GM12878 (cell line): ENCODE measurements at regions not wholly inside any gene's neighbourhood (a gene's known extent, or its start where the extent isn't known, plus 50 kb on each side); places are given as distances from the start of the nearest gene placed in this dataset.

Experiments used
- ATAC-seq: fragments of 200-7000 bp; cut with Tn5 transposase; 3 replicates; pipeline ENCODE4 v1.9.1; 2020; ENCODE audit warnings: mild to moderate bottlenecking, moderate library complexity
- BruUV-seq: library from RNA; stranded (reverse); fragments of 400-500 nt; replicated peaks from 2 replicates; lab custom pipeline; 2021; lab: Mats Ljungman, UMichigan
- CTCF ChIA-PET: fragments of 300-600 bp; sonication (Branson Sonifier 250); formaldehyde crosslinking; extraction: SDS; loops from one replicate; lab custom pipeline; 2021; ENCODE audit warnings: inconsistent platforms; lab: Yijun Ruan, JAX
- POLR2A ChIA-PET: fragments of 350-600 bp; formaldehyde crosslinking; extraction: SDS; loops from one replicate; lab custom pipeline; 2021; ENCODE audit warnings: inconsistent platforms; lab: Charles Lee
- RAD21 ChIA-PET: fragments of 300-600 bp; sonication (Branson Sonifier 250); formaldehyde crosslinking; loops from one replicate; lab custom pipeline; 2023; ENCODE audit warnings: antibody characterized with exemption; ENCODE audit not compliant: unreplicated experiment; lab: Charles Lee
- SMC1A ChIA-PET: fragments of 300-600 bp; sonication (Branson Sonifier 250); formaldehyde crosslinking; loops from one replicate; lab custom pipeline; 2023; ENCODE audit not compliant: unreplicated experiment, uncharacterized antibody; lab: Charles Lee
- DNase-seq: peaks from one replicate; pipeline ENCODE4 v3.0.0-alpha.2; 2011; ENCODE audit warnings: low read depth, low spot score
- FAIRE-seq: peaks from 3 replicates; lab custom pipeline; 2011; peaks lifted over from hg19 to GRCh38; lab: Jason Lieb, UNC
- H2AFZ ChIP-seq: 2 replicates; pipeline ENCODE4 v1.6.0; 2011; ENCODE audit warnings: low read depth, low read length, control low read depth; ENCODE audit not compliant: control insufficient read depth
- H3K27ac ChIP-seq: 2 replicates; pipeline ENCODE4 v1.5.1; 2011; ENCODE audit warnings: control low read depth; ENCODE audit not compliant: control insufficient read depth, insufficient read depth
- H3K27me3 ChIP-seq, 2 experiments: replicated peaks in 1 of 2; 2 replicates each; pipeline versions ENCODE4 v1.6.0 to v1.6.1; 2011; ENCODE audit warnings: low read length in 1 of 2; ENCODE audit not compliant: control insufficient read depth in 2 of 2, insufficient read depth in 2 of 2
- H3K36me3 ChIP-seq, 2 experiments: 2 replicates each; pipeline ENCODE4 v1.5.1; 2011; ENCODE audit warnings: low read length in 1 of 2; ENCODE audit not compliant: control insufficient read depth in 2 of 2, insufficient read depth in 2 of 2
- H3K4me1 ChIP-seq: 2 replicates; pipeline ENCODE4 v1.6.1; 2011; ENCODE audit warnings: mild to moderate bottlenecking, low read length, moderate library complexity, mixed read lengths; ENCODE audit not compliant: control insufficient read depth, insufficient read depth
- H3K4me2 ChIP-seq: 2 replicates; pipeline ENCODE4 v1.6.0; 2011; ENCODE audit warnings: control low read depth; ENCODE audit not compliant: control insufficient read depth, insufficient read depth
- H3K4me3 ChIP-seq: fragments of 200-600 bp; sonication (generic); 2 replicates; pipeline ENCODE4 v1.5.1; 2016
- H3K79me2 ChIP-seq: 2 replicates; pipeline ENCODE4 v1.6.0; 2011; ENCODE audit warnings: low read length; ENCODE audit not compliant: control insufficient read depth, insufficient read depth
- H3K9ac ChIP-seq: 2 replicates; pipeline ENCODE4 v1.8.0; 2011; ENCODE audit warnings: low read length, control low read depth, mixed read lengths; ENCODE audit not compliant: control insufficient read depth, insufficient read depth
- H3K9me3 ChIP-seq: replicated peaks from 3 replicates; pipeline ENCODE4 v1.5.1; 2011; ENCODE audit warnings: mild to moderate bottlenecking, low read length; ENCODE audit not compliant: control insufficient read depth, insufficient read depth
- H4K20me1 ChIP-seq: 2 replicates; pipeline ENCODE4 v1.6.0; 2011; ENCODE audit not compliant: control insufficient read depth, insufficient read depth
- BHLHE40 ChIP-seq, 2 experiments: fragments of 450-650 bp in 1 of 2; IDR thresholded peaks; 2 replicates each; pipeline ENCODE4 v1.6.1; 2011 to 2017; ENCODE audit warnings: low read depth in 2 of 2, borderline replicate concordance in 1 of 2, improper control_type of control experiment in 1 of 2, low read length in 1 of 2, mild to moderate bottlenecking in 1 of 2
- CBX5 ChIP-seq: sonication (generic); IDR thresholded peaks from 2 replicates; pipeline ENCODE4 v1.6.1; 2016; ENCODE audit warnings: low read depth, moderate library complexity, mild to moderate bottlenecking, inconsistent platforms
- CREM ChIP-seq: IDR thresholded peaks from 2 replicates; pipeline ENCODE4 v1.6.1; 2014; ENCODE audit warnings: antibody characterized with exemption, low read depth
- EP300 ChIP-seq, 2 experiments: fragments of 150-350 bp in 1 of 2; IDR thresholded peaks; 2 replicates each; pipeline ENCODE4 v1.6.1; 2011 to 2012; ENCODE audit warnings: low read depth in 2 of 2, low read length in 2 of 2, borderline replicate concordance in 1 of 2, improper control_type of control experiment in 1 of 2, inconsistent platforms in 1 of 2; ENCODE audit not compliant: control insufficient read depth in 1 of 2
- EZH2 ChIP-seq: IDR thresholded peaks from 2 replicates; pipeline ENCODE4 v1.6.1; 2012; ENCODE audit warnings: low read depth, mild to moderate bottlenecking, control low read depth, inconsistent platforms, low read length, borderline replicate concordance; ENCODE audit not compliant: control insufficient read depth
- FOS ChIP-seq: IDR thresholded peaks from 3 replicates; pipeline ENCODE4 v1.6.1; 2011; ENCODE audit warnings: borderline replicate concordance; ENCODE audit not compliant: insufficient read length; ENCODE audit errors: extremely low read depth
- IKZF1 ChIP-seq: fragments of 450-650 bp; conservative IDR thresholded peaks from 2 replicates; pipeline ENCODE4 v1.6.1; 2017; ENCODE audit warnings: antibody characterized with exemption, mild to moderate bottlenecking
- IRF4 ChIP-seq: IDR thresholded peaks from 2 replicates; pipeline ENCODE4 v1.6.1; 2011; ENCODE audit warnings: low read depth, low read length
- POLR2AphosphoS5 ChIP-seq: IDR thresholded peaks from 2 replicates; pipeline ENCODE4 v1.6.1; 2011; ENCODE audit warnings: mild to moderate bottlenecking, low read length, inconsistent platforms
- RCOR1 ChIP-seq: conservative IDR thresholded peaks from 2 replicates; pipeline ENCODE4 v1.6.1; 2012; ENCODE audit warnings: low read depth, low read length, improper control_type of control experiment
- TARDBP ChIP-seq: IDR thresholded peaks from 2 replicates; pipeline ENCODE4 v1.6.1; 2016; ENCODE audit warnings: borderline replicate concordance
- TCF7 ChIP-seq: IDR thresholded peaks from 2 replicates; pipeline ENCODE4 v1.6.1; 2014; ENCODE audit warnings: antibody characterized with exemption, borderline replicate concordance
- ZNF384 ChIP-seq: IDR thresholded peaks from 2 replicates; pipeline ENCODE4 v1.6.1; 2012; ENCODE audit warnings: low read depth, mild to moderate bottlenecking, low read length, improper control_type of control experiment, borderline replicate concordance
- ZSCAN29 ChIP-seq: fragments of 450-650 bp; IDR thresholded peaks from 2 replicates; pipeline ENCODE4 v1.6.1; 2017; ENCODE audit warnings: mild to moderate bottlenecking, moderate library complexity
- WGBS: methylation state at CpG from one replicate; pipeline ENCODE4 v1.1.6; 2016; ENCODE audit warnings: low lambda C conversion rate; ENCODE audit not compliant: insufficient replicate concordance, insufficient coverage; ENCODE audit errors: missing lambda C conversion rate; 5-methylcytosine and 5-hydroxymethylcytosine counted together
- in situ Hi-C: fragments of 300-500 bp; cut with MboI; formaldehyde crosslinking; loops from 9 replicates; pipeline ENCODE4 v1.14.3; 2018; ENCODE audit warnings: mixed read lengths
- intact Hi-C: fragments of 100-400 bp; cut with micrococcal nuclease; formaldehyde crosslinking; loops from one replicate; pipeline ENCODE4 v1.14.2; 2022; ENCODE audit not compliant: unreplicated experiment
- TF ChIP-seq, protein P1 (sequence below): IDR thresholded peaks from 2 replicates; pipeline ENCODE4 v1.6.1; 2011; ENCODE audit warnings: mild to moderate bottlenecking, low read depth, low read length, moderate library complexity; ENCODE audit not compliant: insufficient replicate concordance
- TF ChIP-seq, protein P2 (sequence below): fragments of 450-650 bp; IDR thresholded peaks from 2 replicates; pipeline ENCODE4 v1.6.1; 2014; ENCODE audit warnings: mild to moderate bottlenecking

DNA sequence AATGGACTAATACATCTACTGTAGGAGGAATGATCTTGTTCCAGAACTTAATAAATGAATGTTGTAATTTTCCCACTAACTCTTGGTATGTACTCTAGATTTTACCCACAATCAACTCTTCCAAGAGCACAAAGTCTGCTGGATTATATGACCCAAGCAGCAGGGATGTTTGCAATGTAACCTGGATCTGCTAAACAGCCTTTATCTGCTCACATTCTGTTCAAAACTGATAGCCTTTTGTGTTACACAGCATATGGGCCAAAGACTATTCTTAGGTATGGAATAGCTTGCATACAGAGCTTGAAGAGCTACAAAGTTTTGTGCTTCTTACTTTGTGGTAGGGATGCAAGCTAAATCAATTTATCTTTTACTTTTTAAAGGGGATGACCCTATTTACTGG, 213.7 kb upstream of the DCN start:
- FAIRE-seq, result no peak
- intact Hi-C loops, result no loop called here
- BruUV-seq, result no TSS peak

GRCh38 chr12:91395628-91396135, 213.1 kb upstream of the DCN start:
- ChIA-PET POLR2A (interaction anchor here (0.6 kb wide), 1 partner anchor 304 kb away, joined by 6 read pairs; no protein-coding TSS in a partner anchor), RAD21 (no interaction called here), SMC1A (interaction anchor here (1.1 to 1.7 kb wide), 2 partner anchors 8 to 12 kb away, joined by 4 to 5 read pairs; no protein-coding TSS in a partner anchor), CTCF (interaction anchor here (1.1 to 1.9 kb wide), 2 partner anchors 14 to 31 kb away, joined by 3 to 12 read pairs; no protein-coding TSS in a partner anchor)
- Histone ChIP-seq H3K27me3 (no peaks in the 10 kb centered on the region), H4K20me1 (no peaks in the 10 kb centered on the region), H3K4me1 (no peaks in the 10 kb centered on the region), H3K4me2 (no peak overlapping the region), H3K9ac (no peak overlapping the region), H3K4me3 (no peak overlapping the region), H3K79me2 (no peaks in the 10 kb centered on the region), H3K9me3 (no peaks in the 10 kb centered on the region), H3K36me3 (no peaks in the 10 kb centered on the region), H2AFZ (no peak overlapping the region), H3K27ac (no peak overlapping the region)
- in situ Hi-C loops (loop anchor here (10.0 kb wide), 1 partner anchor 739 kb away; no protein-coding TSS in a partner anchor), intact Hi-C loops (no loop called here)
- FAIRE-seq, result no peak
- DNase-seq, result no peak
- ATAC-seq, result no peak
- WGBS, result 30% methylated on average over 5 of the region's 5 CpGs
- BruUV-seq, result no TSS peak
- TF ChIP-seq TARDBP, result no peak
- no peak for TF ChIP-seq ZNF384
- TF ChIP-seq RCOR1, result no peak
- TF ChIP-seq, protein P1, sequence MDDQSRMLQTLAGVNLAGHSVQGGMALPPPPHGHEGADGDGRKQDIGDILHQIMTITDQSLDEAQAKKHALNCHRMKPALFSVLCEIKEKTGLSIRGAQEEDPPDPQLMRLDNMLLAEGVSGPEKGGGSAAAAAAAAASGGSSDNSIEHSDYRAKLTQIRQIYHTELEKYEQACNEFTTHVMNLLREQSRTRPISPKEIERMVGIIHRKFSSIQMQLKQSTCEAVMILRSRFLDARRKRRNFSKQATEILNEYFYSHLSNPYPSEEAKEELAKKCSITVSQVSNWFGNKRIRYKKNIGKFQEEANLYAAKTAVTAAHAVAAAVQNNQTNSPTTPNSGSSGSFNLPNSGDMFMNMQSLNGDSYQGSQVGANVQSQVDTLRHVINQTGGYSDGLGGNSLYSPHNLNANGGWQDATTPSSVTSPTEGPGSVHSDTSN, result no peak
- no peak for TF ChIP-seq CREM
- TF ChIP-seq IRF4, result no peak
- no peak for TF ChIP-seq CBX5

More for the DNA sequence above, 213.7 kb upstream of the DCN start:
- ATAC-seq (no peak), DNase-seq (no peak)
- Histone ChIP-seq H3K4me2 (no peak overlapping the region), H3K9ac (no peak overlapping the region), H3K4me3 (no peak overlapping the region), H3K27me3 (no peaks in the 10 kb centered on the region), H2AFZ (no peak overlapping the region), H3K4me1 (no peaks in the 10 kb centered on the region), H3K27ac (no peak overlapping the region), H3K79me2 (no peaks in the 10 kb centered on the region), H3K36me3 (no peaks in the 10 kb centered on the region), H4K20me1 (no peaks in the 10 kb centered on the region), H3K9me3 (no peaks in the 10 kb centered on the region)
- TF ChIP-seq ZSCAN29 (no peak), POLR2AphosphoS5 (no peak), BHLHE40 (IDR thresholded peaks at IDR 0.05; ENCODE audit: borderline replicate concordance in 1 of 2, low read depth in 2 of 2, low read length in 1 of 2) (no peak), IKZF1 (no peak), EP300 (IDR thresholded peaks at IDR 0.05; ENCODE audit: borderline replicate concordance in 1 of 2, control insufficient read depth in 1 of 2, low read depth in 2 of 2, low read length in 2 of 2) (no peak), TCF7 (no peak), FOS (no peak), EZH2 (no peak)
- TF ChIP-seq, protein P2, sequence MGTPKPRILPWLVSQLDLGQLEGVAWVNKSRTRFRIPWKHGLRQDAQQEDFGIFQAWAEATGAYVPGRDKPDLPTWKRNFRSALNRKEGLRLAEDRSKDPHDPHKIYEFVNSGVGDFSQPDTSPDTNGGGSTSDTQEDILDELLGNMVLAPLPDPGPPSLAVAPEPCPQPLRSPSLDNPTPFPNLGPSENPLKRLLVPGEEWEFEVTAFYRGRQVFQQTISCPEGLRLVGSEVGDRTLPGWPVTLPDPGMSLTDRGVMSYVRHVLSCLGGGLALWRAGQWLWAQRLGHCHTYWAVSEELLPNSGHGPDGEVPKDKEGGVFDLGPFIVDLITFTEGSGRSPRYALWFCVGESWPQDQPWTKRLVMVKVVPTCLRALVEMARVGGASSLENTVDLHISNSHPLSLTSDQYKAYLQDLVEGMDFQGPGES, result no peak
- RAD21 ChIA-PET, result interaction anchor here (1.2 kb wide), 1 partner anchor 11 kb away, joined by 3 read pairs; no protein-coding TSS in a partner anchor
- CTCF ChIA-PET, result interaction anchor here (1.1 to 1.9 kb wide), 2 partner anchors 15 to 31 kb away, joined by 3 to 12 read pairs; no protein-coding TSS in a partner anchor
- SMC1A ChIA-PET, result interaction anchor here (0.8 to 1.7 kb wide), 3 partner anchors 9 to 15 kb away, joined by 3 to 5 read pairs (median 4); no protein-coding TSS in a partner anchor
- POLR2A ChIA-PET, result no interaction called here
- in situ Hi-C loops, result loop anchor here (10.0 kb wide), 1 partner anchor 739 kb away; no protein-coding TSS in a partner anchor
